ENCODE measurements at regions not wholly inside any gene's neighbourhood (a gene's known extent, or its start where the extent isn't known, plus 50 kb on each side); places are given as distances from the start of the nearest gene placed in this dataset.

DNA sequence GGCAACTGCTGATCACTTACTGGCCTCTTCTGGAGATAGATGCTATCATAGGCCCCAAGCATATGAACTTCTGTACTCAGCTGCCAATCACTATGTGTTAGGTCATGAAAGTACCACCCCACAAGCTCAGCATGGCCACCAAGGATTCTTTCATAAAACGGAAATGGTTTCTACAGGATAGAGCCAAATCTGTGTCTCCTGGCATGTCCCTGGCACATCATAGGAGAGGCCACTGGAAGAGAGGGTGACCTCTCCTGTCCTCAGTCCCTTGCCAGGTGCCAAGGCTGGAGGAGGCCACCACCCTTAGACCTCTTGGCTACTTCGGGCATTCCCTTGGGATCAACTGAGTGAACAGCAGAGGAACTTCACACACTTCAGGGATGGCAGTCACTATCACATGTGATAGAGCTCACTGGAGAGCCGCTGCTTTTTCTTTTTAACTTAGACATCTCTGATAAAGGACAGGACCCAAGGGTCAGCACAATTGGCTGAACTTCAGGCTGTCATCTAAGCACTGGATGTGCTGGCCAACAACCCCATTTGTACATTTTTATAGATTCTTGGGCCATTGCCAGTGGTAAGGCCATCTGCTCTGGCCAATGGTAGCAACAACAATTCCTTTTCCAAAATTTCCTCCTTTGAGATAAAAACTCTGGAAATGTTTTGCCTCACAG lies 425.2 kb downstream of the SQOR start:
- Histone ChIP-seq H3K9me3 (no peaks in the 10 kb centered on the region), H3K4me3 (no peak overlapping the region), H3K4me1 (no peaks in the 10 kb centered on the region), H3K27me3 (no peaks in the 10 kb centered on the region), H3K36me3 (no peaks in the 10 kb centered on the region), H3K27ac (no peak overlapping the region)
- no peak for TF ChIP-seq POLR2A (IDR thresholded peaks at IDR 0.05)
- TF ChIP-seq, protein P1, sequence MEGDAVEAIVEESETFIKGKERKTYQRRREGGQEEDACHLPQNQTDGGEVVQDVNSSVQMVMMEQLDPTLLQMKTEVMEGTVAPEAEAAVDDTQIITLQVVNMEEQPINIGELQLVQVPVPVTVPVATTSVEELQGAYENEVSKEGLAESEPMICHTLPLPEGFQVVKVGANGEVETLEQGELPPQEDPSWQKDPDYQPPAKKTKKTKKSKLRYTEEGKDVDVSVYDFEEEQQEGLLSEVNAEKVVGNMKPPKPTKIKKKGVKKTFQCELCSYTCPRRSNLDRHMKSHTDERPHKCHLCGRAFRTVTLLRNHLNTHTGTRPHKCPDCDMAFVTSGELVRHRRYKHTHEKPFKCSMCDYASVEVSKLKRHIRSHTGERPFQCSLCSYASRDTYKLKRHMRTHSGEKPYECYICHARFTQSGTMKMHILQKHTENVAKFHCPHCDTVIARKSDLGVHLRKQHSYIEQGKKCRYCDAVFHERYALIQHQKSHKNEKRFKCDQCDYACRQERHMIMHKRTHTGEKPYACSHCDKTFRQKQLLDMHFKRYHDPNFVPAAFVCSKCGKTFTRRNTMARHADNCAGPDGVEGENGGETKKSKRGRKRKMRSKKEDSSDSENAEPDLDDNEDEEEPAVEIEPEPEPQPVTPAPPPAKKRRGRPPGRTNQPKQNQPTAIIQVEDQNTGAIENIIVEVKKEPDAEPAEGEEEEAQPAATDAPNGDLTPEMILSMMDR (IDR thresholded peaks at IDR 0.05), result no peak
- intact Hi-C loops (cut with DNase I), result no loop called here
- no peak for DNase-seq
- 44 to 58% methylated on average over 3 of the region's 3 CpGs for WGBS, 2 donors

DNA sequence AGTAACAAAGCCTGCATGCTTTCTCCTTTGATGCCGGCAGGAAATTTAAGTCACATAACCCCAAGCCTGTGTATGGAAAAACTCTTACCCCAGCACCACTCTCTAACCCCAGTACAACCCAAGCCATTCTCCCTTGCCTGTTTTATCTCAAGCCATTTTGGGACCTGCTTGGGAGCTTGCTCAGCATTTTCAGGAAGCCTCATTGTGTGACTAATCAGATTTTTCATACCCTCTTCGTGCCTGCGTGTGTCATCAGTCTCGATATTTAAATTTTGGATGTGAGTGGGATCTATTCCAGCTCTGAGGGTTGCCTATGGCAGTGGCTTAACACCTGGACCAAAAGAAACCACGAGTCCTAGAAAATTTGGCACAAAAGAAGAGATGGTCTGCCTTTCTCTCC lies 426.2 kb downstream of the SQOR start:
- H3K9me3 ChIP-seq, result no peaks in the 10 kb centered on the region
- no peak overlapping the region for H3K27ac ChIP-seq
- TF ChIP-seq, protein P1 (IDR thresholded peaks at IDR 0.05), result no peak
- TF ChIP-seq POLR2A (IDR thresholded peaks at IDR 0.05), result no peak
- 66 to 73% methylated on average over 5 of the region's 5 CpGs for WGBS, 2 donors
- intact Hi-C loops (cut with DNase I), result no loop called here
- no peaks in the 10 kb centered on the region for H3K36me3 ChIP-seq
- no peaks in the 10 kb centered on the region for H3K27me3 ChIP-seq
- H3K4me3 ChIP-seq, result no peak overlapping the region
- H3K4me1 ChIP-seq, result no peaks in the 10 kb centered on the region
- no peak for DNase-seq

DNA sequence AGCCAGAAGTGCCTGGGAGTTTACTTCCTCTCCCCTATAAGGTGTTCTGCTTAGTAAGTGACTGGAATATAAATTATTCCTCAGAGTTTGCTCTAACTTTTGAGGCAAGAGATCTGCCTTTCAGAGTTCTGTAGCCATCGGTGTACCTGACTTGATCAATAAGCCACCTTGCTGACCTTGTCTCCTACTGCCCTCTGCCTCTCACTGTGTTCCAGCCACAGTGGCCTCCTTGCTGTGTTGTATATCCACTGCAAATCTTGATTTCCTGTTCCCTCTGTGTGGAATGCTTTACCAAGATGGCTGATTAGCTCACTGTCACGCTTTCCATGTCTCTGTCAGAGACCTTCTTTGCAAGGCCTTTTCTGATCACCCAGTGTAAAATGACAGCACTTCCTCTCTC lies 442.4 kb downstream of the SQOR start:
- no peak overlapping the region for H3K4me3 ChIP-seq
- no peaks in the 10 kb centered on the region for H3K9me3 ChIP-seq
- no peak for DNase-seq
- TF ChIP-seq POLR2A (IDR thresholded peaks at IDR 0.05), result no peak
- TF ChIP-seq, protein P1 (IDR thresholded peaks at IDR 0.05), result no peak
- WGBS, 2 donors, result 74 to 85% methylated on average over 2 of the region's 2 CpGs
- peaks cover 0 to 4% (median 0%) of the 10 kb centered on the region in 3 donors for H3K4me1 ChIP-seq
- intact Hi-C loops (cut with DNase I), result no loop called here
- no peaks in the 10 kb centered on the region for H3K36me3 ChIP-seq
- H3K27ac ChIP-seq, result no peak overlapping the region
- no peaks in the 10 kb centered on the region for H3K27me3 ChIP-seq

DNA sequence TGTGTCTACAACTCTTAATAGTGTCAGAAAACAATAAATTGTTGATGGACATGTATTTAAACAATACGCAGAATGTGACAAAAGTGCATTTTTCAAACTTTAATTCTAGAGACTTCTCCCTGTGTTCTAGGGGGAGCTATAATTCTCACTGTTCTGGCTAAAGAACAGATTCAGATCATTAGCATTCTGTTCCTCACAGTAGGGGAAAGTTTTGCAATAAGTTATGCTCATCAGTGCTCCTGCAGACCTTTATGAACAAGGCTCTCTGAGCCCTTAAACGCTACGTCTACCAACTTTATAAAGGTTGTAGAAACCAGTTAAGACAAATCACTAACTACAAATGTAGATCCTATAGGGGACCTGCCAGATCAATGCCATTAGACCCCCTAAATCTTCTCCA lies 444.2 kb downstream of the SQOR start:
- Histone ChIP-seq H3K27me3 (no peaks in the 10 kb centered on the region), H3K27ac (no peak overlapping the region), H3K4me3 (no peak overlapping the region), H3K36me3 (no peaks in the 10 kb centered on the region), H3K9me3 (no peaks in the 10 kb centered on the region), H3K4me1 (peaks cover 0 to 4% (median 0%) of the 10 kb centered on the region in 3 donors)
- whole genome bisulfite sequencing, 2 donors, result 93 to 97% methylated on average over 3 of the region's 3 CpGs
- TF ChIP-seq POLR2A (IDR thresholded peaks at IDR 0.05), result no peak
- TF ChIP-seq, protein P1 (IDR thresholded peaks at IDR 0.05), result no peak
- intact Hi-C loops (cut with DNase I), result no loop called here
- no peak for DNase-seq

DNA sequence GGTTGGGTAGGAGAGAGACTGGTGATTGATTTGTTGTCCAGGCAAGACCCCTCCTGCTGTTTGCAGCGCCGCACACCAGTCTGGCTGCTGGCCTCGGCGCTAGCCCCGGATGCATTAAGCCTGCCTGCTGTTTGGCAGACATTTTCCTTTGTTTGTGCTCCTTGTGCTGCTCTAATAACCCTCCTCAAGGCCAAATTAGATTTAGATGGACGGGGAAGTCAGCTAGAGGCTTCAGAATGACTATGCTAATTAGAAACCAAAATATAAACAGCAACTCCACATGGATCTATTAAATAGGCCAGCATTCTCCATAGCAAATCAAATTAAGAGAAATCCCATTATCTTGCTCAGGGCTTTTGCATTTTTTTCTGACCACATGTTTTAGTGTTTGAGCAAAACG lies 445.2 kb downstream of the SQOR start:
- H3K4me3 ChIP-seq, result no peak overlapping the region
- no peaks in the 10 kb centered on the region for H3K36me3 ChIP-seq
- no peaks in the 10 kb centered on the region for H3K27me3 ChIP-seq
- WGBS, 2 donors, result 7 to 37% methylated on average over 4 to 7 of the region's 7 CpGs
- intact Hi-C loops (cut with DNase I), result no loop called here
- DNase-seq, result no peak
- H3K4me1 ChIP-seq, result peaks cover 0 to 4% (median 0%) of the 10 kb centered on the region in 3 donors
- H3K27ac ChIP-seq, result no peak overlapping the region
- no peaks in the 10 kb centered on the region for H3K9me3 ChIP-seq
- no peak for TF ChIP-seq POLR2A (IDR thresholded peaks at IDR 0.05)
- TF ChIP-seq, protein P1 (IDR thresholded peaks at IDR 0.05), result no peak

All from esophagus squamous epithelium (tissue), 5 donors.